ENCODE measurements at regions not wholly inside any gene's neighbourhood (a gene's known extent, or its start where the extent isn't known, plus 50 kb on each side); places are given as distances from the start of the nearest gene placed in this dataset.

- no peak for DNase-seq (ENCODE audit: low read depth in 3 of 3, low spot score in 2 of 3)
Measured at GRCh38 chr7:18302097-18302496, 193.5 kb upstream of the HDAC9 start.

- DNase-seq (ENCODE audit: low read depth in 3 of 3, low spot score in 2 of 3), result no peak
Measured at GRCh38 chr7:18305866-18306265, 189.7 kb upstream of the HDAC9 start.

DNA sequence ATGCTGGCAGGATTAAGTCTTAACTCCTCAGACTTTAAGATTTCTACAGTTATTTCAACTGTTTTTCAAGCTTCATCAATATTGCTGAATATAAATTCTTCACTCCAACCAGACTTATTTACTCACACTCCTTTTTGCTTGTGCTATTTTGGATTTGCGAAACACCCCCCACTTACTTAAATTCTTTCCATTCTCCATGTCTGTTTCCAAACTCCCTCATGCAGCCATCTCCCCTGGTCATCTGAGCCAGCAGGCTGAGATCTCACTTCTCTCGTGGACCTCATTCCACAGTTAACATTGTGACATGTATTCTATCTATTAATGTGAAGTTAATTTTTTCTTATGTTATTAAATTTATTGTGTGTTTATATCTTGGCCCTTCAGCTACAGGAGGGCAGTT is 188.9 kb upstream of the HDAC9 start:
- no peak for DNase-seq (ENCODE audit: low read depth in 3 of 3, low spot score in 2 of 3)

GRCh38 chr7:18308938-18309337 is 186.6 kb upstream of the HDAC9 start:
- DNase-seq (ENCODE audit: low read depth in 3 of 3, low spot score in 2 of 3), result no peak

- DNase-seq (ENCODE audit: low read depth in 3 of 3, low spot score in 2 of 3), result no peak
Measured at GRCh38 chr7:18312482-18312881, 183.1 kb upstream of the HDAC9 start.

DNA sequence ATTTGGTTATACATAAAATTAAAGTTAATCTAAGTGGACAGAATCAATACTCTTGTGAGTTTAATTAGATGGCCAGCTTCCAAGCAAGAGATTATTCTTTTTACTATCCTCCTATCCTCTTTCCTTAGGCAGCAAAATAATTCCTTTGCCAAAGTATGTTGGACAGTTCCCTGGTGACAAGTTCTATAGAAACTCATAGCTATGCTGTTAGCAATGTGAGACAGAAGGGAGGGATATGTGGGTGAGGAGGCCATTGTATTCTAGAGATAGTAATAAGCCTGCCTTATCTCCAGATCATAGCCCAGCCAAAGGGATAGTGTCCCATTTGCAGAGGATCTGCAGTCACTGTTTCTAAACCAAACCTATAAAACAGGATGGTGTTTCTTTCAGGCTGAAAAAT is 181.6 kb upstream of the HDAC9 start:
- no peak for DNase-seq (ENCODE audit: low read depth in 3 of 3, low spot score in 2 of 3)

DNA sequence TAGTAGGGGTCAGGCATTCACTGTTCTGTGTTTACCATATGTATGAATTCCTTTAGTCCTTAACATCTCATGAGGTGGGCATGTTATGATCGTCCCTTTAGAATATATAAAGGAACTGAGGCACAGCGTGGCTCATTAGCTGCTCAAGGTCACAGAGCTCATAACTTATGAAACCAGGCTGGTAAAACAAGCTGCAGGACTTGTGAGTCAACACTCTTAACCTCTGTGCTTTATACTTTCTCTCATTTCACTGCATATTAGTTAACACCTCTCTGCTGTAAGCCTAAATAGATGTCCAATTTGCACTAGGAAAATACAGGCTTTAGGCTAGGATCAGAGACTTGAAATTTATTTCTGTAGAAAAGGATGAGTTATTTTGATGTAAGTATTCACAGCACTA is 180.3 kb upstream of the HDAC9 start:
- DNase-seq (ENCODE audit: low read depth in 3 of 3, low spot score in 2 of 3), result no peak

DNA sequence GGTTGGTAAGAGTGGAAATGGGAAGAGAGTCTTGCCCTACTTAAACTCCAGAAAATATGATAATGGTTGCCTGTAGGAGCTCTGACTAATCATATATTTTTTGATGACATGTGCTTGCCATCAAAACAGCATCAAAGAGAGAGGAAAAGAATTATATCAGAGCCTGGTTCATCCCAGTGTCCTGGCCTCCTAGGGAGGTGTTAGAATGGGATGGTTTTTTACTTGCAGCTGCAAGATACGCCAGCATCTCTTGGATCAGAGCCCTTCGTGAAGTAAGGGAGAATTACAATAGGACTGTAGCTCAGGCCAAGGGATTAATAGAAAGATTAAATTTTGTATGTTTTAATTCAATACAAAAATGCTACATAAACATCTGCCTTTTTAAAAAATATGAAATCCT is 177.6 kb upstream of the HDAC9 start:
- no peak for DNase-seq (ENCODE audit: low read depth in 3 of 3, low spot score in 2 of 3)

- no peak for DNase-seq (ENCODE audit: low read depth in 3 of 3, low spot score in 2 of 3)
Measured at GRCh38 chr7:18320422-18320821, 175.1 kb upstream of the HDAC9 start.

DNA sequence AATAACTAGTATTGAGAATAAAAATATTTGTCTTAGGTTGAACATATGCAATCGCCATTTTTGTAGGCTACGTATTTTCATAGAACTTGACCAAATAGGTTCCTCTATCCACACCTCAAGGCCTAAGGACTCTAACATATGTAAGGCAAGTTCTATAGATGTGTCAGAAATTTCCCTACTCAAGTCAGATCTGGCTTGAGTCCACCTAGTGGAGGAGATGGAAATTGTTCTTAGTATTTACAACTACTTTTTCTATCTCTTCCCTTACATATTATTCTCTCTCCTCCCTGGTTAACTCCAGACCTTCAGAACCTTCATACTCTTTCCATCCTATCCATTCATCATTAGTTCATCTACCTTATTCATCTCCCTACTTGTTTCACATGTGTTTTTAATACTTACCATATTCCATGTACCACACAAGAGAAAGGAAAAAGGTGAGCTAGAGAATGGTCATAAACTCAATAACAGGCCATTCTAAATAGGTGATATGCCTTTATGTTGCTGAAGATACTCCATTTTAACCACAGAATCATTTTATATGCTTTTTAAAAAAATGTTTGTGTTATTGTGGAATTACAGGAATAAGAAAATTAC is 174.5 kb upstream of the HDAC9 start:
- DNase-seq (ENCODE audit: low read depth in 3 of 3, low spot score in 2 of 3), result peak in 1 of 3 donors; percentile 13

- DNase-seq (ENCODE audit: low read depth in 3 of 3, low spot score in 2 of 3), result no peak
Measured at GRCh38 chr7:18330548-18330947, 165.0 kb upstream of the HDAC9 start.

DNA sequence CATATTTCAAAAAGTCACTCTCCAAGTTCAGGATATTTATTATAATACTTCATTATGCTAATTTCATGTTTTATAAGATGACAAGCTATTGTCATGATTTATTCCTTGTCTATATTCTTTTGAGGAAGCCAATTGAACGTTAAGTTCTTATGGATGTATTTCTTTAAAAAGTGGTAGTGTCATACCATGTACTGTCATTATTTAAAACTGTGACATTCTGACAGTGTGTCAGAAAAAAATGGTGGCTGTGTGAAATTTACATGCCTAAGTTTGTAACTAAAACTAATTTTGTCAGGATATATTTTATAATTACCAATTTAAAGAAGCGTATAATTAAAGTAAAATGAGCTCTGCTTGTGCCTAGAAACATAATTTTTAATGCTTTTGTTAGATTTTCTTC is 158.9 kb upstream of the HDAC9 start:
- no peak for DNase-seq (ENCODE audit: low read depth in 3 of 3, low spot score in 2 of 3)

GRCh38 chr7:18337048-18337809 is 158.3 kb upstream of the HDAC9 start:
- no peak for DNase-seq (ENCODE audit: low read depth in 3 of 3, low spot score in 2 of 3)

DNA sequence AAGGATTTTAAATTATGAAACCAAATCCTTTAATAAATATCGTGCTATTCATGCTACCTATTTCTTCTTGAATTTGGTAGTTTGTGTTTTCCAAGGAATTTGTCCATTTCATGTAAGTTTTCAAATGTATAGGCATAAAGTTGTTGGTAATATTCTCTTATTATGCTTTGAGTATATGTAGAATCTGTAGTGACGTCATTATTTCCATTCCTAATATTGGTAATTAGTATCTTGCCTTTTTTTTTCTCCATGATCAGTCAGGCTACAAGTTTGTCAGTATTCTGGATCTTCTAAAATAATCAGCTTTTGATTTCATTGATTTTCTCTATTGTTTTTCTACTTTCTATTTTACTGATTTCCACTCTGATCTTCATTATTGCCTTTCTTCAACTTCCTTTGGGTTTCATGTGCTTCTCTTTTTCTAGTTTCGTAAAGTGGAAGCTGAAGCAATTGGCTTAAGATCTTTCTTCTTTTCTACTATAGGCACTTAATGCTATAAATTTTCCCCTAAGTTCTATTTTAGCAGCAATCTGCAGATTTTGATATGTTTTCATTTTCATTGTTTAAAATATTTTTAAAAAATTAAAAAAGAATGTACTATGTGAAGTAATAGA is 156.5 kb upstream of the HDAC9 start:
- DNase-seq (ENCODE audit: low read depth in 3 of 3, low spot score in 2 of 3), result no peak

DNA sequence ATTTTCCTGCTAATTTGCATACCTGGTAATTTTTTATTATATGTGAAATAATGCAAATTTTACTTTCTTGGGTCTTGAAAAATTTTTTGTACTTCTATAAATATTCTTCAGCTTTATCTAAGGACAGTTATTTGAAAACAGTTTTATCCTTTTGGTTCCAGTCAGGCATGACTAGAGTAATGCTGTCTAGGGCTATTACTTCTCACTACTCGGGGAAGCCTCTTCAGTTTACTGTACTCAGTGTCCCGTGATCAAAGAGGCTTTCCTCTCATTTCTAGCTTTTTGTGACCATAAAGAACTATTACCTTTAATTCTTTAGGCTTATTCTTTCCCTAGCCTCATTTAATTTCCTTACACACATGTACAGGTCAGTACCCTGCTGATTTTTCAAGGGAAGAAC is 153.8 kb upstream of the HDAC9 start:
- DNase-seq (ENCODE audit: low read depth in 3 of 3, low spot score in 2 of 3), result no peak

- no peak for DNase-seq (ENCODE audit: low read depth in 3 of 3, low spot score in 2 of 3)
Measured at GRCh38 chr7:18343047-18343446, 152.5 kb upstream of the HDAC9 start.

DNA sequence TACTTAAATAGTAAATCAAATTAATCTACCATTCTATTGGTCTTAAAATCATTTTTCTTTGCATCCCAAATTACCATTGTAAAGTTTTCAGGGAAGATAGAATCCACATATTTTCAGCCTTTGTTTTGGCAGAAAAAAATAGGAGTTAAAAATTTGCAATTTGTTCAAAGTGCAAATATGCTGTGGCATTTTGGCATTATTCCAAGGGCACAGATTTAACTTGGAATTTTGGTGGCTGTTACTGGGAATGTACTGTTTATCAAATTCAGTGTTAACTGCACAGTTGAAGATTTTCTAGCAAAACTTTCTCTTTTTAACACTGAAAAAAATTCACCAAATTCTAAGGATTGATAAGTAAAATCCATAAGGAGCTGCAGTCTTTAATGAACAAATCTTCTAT is 151.0 kb upstream of the HDAC9 start:
- DNase-seq (ENCODE audit: low read depth in 3 of 3, low spot score in 2 of 3), result no peak

- peak; percentile 41 to 56 (median 47) for DNase-seq (ENCODE audit: low read depth in 3 of 3, low spot score in 2 of 3)
Measured at GRCh38 chr7:18345641-18346234, 149.8 kb upstream of the HDAC9 start.

GRCh38 chr7:18347170-18347569 is 148.4 kb upstream of the HDAC9 start:
- no peak for DNase-seq (ENCODE audit: low read depth in 3 of 3, low spot score in 2 of 3)

DNA sequence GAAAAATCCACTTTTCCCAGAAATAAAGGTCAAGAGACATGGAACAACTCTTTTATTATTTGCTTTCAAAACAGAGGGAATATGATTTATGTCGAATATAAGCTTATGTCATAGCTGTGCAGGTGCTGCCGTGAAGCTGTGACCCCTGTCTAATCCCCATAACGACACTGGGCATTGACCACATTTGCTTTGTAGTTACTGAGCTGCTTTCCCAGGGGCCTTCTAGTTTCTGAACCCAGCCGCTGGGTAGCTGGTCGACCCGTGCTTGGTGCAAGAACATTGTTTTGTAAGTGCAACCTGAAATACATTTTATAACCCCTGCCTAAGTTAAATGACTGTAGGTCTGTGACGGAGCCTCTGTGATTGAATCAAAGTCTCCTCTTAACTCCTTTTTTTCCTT is 144.9 kb upstream of the HDAC9 start:
- DNase-seq (ENCODE audit: low read depth in 3 of 3, low spot score in 2 of 3), result no peak

GRCh38 chr7:18352339-18353255 is 143.0 kb upstream of the HDAC9 start:
- peak in 2 of 3 donors; percentile 32 to 40 for DNase-seq (ENCODE audit: low read depth in 3 of 3, low spot score in 2 of 3)
